ENCODE measurements at regions not wholly inside any gene's neighbourhood (a gene's known extent, or its start where the extent isn't known, plus 50 kb on each side); places are given as distances from the start of the nearest gene placed in this dataset.

DNA sequence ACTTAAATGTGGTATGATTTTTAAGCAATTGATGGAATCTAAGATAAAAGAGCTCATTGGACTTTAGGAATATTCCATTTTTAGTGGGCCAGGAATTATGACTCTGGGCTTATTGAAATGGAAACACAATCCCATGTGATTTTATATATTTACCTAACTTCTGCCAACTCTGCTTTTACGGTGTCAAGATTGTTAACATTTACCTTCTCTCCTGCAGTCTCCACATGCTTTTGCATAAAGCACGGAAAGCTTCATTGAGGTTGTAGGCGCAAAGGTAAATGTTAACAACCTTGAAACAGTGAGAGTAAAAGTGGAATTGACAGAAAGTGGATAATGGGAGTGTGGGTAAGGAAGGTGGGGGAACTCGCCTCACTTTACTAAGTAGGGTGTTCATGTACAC is 468.1 kb downstream of the PMP22 start:
- DNase-seq: no peak

DNA sequence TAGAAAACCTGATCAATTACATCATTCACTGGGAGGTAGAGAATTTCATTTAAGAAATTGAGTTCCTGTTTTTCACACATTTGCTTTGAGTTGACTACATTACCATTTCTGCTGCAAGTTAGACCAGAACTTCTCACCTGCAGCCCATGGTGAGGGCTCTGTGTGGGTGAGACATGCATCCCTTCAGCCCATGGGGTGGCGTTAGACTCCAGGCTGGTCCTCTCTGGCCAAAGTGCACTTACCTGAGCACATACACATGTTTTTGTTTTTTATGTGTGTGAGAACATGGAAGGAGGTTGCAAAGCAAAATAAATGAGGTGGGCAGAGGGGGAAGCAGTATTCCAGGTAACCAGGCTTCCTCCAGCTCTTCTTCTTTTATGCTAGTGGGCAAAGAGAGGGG is 470.2 kb downstream of the PMP22 start:
- no peak for DNase-seq

DNA sequence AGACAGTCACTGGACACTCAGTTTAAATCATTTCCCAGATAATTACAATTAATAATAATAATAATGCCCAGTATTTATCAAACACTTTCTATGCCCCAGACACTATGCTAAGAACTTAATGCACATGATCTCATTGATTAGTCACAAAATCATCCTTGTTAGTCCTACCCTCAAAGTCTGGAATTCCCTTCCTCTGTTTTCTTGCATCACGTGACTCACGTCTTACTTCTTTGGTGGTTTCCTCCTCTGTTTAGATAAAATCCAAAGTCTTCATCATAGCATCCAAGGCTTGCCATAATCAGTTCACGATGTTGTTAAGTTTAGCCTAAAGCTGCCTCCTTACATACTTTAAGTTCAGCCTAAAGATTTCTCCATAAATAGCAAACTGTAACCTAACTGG is 471.9 kb downstream of the PMP22 start:
- peak; percentile 61 to 82 (median 79) for DNase-seq

DNA sequence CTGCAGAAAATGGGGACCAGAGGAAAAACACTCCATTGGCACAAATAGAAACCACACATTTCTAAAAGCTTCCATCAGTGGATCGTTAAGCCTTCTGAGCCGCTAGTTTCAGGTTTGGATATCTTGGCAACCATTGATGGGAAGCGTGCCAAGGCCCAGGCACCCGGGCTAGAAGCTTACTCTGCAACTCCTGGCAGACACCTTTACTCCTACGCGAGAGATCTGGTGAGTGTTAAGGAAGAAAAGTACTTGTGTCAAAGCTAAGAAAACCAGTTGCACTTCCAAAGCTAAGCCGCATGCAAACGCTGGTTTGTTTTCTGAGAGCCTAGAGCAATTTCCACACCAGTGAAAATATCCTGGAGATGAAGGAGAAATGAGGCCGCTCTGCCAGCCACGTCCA is 472.4 kb downstream of the PMP22 start:
- DNase-seq: no peak

DNA sequence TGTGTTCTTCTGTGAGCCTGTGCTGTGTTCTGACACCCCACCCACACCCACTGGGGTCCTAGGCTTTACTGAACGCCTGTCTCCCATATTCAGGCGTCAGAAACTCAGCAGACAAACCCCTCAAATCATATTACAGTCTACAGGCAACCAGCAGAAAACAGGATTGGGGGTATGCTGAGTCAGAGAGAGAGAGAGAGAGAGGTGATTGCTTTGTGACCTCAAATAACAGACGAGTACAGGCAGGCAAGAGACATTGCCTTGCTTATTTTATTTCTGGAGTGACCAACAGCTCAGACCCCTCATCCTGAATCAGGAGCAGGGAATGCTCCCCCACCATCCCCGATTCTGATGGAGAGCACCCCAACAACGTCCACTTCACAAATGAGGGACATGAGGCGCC is 473.9 kb downstream of the PMP22 start:
- DNase-seq: no peak

DNA sequence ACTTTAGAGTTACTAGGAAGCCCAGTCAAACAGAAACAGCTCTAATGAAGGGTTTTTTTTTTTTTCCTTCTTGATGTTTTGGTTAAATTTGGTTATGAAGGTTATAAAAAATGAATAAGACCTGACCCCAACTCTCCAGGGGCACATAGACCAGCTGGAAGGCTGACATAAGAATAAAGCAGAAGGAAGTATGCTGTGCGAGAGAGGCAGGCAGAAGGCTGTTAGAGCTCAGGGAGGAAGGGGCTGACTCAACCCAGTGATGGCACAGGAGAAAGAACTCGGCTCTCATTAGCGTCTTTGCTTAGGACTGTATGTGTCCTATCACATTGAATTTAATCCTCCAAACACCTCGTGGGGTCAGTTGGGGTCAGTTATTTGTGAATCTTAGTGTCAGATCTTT is 474.6 kb downstream of the PMP22 start:
- DNase-seq: peak; percentile 56 to 68 (median 64)

DNA sequence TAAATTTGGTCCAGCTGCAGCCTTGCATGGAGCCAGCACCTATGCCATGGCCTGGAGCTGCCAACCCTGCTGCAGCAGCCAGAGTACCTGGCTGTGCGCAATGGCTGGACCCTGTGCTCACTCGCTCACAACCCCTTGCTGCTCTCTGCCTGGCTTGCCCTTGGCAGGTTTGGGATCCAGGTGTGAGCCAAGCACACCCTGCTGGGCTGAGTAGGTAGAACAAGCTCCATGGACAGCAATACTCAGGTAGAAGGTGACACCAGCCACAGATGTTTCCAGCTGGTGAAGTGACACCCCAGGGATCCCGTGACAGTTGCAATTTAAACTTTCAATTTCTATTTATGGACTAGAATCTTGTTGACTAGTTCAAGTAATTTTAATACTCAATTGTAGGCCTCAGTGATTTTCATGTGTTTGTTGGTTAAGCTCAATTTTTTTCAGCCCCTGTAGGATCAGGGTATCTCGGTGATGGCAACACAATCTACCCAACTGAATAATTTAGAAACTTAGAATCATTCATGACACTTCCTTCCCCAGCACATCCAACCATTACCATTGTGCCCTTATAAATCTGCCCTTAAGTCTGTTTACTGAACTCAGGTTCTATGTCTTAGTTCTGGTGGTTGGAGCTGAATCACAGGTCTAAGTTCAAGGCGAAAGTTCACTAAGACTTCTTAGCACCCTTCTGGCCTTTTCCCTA is 480.0 kb downstream of the PMP22 start:
- no peak for DNase-seq

DNA sequence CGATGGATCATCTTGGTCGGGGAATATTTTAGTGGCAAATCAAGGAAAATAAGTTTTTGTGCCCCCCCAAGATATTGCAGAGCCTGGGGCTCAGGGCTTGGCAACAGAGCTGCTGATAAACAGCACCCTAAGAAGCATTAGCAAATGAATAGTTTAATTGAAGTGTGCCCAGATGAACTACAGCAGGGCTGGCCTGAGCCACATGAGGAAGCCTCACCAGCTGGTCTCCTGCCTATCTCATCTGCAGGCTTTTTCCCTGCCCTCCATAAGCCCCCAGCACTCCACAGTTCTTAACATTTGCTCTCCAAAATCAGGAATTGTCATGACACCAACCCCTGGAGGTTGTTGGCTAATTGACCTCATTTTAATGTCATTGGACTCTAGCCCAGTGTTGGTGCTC is 480.2 kb downstream of the HS3ST3B1 start:
- DNase-seq: no peak

DNA sequence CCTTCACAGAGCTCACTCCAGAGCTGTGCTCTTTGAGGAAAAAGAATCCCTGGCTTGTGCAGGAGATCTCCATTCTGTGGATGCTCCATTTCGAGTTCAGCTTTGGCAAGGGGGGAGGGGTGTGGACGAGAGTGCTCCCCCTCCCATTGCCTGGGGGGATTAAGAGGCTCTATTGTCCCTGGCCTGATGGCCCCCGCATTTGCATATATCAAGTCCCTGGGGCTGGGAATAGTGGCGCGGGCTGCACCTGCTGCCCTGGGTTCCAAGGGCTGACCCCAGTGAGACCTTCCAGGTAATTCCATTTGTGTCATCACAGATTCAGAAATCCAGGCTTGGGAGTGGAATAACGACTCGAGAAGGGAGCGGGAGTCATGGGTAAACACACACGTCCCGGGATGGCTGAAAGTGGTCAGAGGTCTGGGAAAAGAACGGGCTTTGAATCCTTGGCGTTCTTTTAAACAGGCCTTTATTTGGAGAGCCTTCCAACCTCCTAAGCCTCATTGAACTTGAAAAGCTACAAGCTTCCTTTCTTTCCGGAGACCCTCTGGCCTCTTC is 479.3 kb downstream of the HS3ST3B1 start:
- DNase-seq: no peak

DNA sequence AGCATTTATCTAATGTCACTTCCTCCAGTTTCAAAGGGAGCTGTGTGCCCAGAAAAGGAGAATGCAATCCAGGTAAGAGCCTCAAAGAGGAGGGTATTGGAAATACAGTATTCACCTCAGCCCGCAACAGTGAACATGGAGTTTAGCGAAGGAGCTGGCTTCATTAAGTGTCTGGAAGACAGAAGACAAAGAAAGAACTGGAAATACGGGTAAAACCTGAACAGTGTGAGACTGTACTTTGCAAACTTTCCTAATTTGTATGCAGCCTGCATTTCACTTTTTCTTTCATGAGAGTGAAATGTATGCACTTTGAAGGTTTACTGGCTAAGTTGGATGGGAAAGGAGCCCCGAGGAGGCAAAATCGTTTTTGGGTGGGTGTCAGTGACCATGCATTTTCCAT is 478.4 kb downstream of the HS3ST3B1 start:
- DNase-seq: no peak

DNA sequence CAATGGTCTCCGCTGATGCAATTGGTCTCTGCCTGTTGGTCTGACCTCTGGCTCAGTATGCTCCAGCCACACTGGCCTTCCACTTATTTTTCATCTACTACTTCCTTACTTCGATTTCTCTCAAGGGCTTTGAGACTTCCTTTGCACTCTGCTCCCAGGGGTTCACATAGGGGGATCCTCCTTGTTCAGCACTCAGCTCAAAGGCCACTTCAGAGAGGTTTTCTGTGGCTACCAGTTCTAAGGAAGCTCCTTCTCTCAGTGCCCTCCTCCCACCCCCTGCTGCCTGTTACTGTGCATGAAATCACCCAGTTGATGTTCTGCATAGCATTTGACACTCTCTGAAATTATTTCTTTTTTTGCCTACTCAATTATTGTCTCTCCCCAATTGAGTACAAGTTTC is 476.4 kb downstream of the HS3ST3B1 start:
- no peak for DNase-seq

DNA sequence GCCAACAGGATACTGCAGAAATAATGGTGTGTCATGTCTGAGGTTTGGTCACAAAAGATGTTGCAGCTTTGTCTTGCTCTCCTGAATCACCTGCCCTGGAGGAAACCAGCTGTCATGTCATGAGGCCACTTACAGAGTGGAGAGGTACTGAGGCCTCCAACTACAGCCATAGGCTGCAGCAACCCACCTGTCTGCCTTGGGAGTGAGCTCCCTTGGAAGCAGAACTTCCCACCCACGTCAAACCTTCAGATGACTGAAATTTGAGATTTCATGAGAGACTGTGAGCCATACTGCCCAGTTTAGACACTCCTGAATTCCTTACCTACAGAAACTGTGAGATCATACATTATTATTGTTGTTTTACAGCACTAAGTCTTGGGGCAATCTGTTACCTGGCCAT is 475.9 kb downstream of the HS3ST3B1 start:
- DNase-seq: no peak

DNA sequence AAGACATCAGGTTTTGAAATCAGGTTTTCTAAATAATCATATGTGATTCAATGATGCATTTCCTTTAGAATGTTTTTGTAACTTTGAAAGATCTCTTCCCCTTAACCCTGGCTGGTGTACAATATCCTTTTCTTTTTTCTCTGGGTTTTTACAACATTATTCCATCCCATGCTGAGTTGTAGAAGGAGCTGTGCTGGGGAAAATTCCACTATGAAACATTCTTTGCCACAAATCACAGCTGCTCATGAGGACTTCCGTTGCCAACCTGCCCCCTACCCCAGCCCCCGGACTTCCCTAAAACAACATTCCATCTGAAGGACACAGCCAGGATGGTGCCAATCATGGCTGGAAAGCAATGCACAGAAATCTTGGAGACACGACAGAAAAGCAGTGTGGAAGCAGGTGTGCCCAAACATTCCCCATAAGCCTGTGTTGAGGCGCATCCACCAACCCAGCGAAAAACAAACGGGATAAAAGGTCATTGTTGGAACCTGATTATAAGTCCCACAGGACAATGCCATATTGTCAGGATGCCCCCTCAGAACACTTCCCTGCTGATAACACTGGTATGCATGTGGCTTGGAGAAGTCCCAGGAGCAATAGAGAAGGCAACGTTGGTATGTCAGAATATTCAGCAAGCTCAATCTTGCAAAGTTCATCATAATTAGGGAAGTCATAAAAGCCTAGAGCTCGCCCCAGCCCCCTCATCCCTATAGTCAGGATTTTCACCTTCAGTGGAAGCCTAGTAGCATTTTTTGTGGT is 475.0 kb downstream of the HS3ST3B1 start:
- DNase-seq: peak; percentile 33 to 62 (median 53)

DNA sequence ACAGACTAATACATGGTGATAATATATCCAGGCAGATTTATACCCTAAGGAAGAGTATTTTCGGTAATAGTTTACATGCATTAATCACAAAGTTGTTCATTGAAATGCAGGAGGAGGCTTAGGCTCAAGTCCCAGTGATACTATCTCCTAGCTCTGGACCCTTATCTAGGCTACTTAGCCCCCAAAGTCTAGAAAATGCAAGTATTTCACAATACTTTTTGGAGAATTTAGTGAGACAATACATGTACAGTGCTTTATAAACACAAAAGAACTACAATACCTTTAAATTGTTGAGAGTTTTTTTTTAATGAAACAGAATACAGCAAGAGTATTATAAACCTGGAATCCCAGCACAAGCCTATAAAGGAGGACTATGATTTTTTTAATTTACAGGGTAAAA is 473.9 kb downstream of the HS3ST3B1 start:
- DNase-seq: no peak

DNA sequence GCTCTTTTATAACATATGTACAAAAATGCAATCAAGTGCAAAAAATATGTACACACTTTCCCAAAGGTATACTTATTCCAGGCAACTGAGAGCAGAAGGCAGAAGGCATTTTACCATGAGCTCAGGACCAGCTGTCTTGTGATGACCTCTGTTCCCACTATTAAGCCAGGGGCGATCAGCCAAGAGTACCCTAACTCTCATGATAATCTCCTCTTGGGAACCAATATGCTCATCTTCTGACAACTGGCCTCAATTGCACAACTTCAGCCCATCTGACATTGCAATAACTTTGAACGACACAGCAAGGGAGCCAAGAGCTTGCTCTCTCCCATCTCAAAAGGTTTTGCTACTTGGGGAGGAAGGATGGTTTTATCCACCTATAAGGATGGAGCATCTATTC is 471.9 kb downstream of the HS3ST3B1 start:
- no peak for DNase-seq

DNA sequence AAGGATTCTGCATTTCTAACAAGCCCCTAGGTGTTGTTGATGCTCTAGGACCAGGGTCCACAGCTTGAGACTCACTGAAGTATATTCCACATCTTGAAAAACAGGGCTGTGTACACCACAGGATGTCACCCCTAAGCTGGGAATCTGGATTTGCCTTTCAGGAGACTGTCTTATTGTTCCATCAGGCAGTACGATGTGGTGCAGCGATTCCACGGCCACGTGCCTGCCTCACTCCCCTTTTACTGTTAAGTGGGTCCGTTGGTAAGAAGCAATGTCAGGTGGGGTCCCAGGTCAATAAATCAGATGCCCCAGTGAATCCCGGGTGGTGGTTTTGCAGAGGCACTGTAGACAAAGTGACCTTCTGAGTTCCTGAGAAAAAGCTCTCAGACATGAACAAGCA is 470.7 kb downstream of the HS3ST3B1 start:
- no peak for DNase-seq

DNA sequence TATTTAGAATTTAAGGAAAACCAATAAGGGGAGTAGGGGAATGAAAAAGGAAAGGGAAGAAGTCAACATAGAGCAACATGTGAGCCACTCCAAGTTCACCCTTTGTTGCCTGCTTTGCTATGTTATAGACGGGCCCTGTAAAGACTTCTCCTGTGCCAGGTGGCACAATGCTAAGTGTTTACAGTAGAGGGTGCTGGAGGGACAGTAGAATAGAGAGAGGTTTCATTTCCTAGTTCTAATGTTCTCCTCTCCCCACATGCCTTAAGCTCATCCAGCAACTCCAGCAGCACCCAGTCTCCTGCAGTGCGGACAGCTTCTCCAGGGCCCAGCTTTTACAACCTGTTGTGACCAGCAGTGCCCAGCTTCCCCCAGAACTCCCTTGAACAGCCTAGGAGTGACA is 468.0 kb downstream of the HS3ST3B1 start:
- DNase-seq: peak in 1 of 3 donors; percentile 41

DNA sequence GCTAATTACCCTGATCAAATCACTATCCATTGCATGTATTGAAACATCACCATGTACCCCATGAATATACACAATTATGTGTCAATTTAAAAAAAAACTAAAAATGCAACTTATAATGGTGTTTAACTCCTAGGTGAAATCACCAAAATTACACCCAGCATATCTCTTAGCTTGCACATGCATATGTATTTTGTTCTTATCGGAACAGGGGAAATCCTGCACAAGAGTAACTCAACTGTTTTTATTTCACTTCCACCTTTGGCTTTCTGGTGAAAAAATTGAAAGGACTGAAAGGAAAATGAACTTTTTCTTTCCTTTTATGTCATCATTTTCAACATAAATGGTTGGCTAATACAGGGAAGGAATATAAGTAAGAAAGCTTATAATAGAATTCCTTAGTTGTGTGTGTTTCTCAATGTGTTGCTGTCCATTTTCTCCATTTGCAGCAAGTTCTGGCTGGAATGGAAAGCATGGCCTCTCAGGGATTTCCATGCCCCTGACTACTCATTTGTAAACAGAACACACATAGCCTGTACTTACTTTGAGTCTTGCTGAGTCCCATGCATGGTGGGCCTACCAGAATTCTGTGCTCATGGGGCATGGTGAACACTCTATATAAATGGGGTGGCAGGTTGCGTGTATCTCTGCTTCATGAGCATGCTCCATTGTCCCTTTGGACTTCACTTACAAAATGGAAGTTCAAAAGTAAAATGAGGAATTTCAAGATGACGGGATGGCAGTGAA is 462.0 kb downstream of the HS3ST3B1 start:
- peak; percentile 39 to 78 (median 59) for DNase-seq

DNA sequence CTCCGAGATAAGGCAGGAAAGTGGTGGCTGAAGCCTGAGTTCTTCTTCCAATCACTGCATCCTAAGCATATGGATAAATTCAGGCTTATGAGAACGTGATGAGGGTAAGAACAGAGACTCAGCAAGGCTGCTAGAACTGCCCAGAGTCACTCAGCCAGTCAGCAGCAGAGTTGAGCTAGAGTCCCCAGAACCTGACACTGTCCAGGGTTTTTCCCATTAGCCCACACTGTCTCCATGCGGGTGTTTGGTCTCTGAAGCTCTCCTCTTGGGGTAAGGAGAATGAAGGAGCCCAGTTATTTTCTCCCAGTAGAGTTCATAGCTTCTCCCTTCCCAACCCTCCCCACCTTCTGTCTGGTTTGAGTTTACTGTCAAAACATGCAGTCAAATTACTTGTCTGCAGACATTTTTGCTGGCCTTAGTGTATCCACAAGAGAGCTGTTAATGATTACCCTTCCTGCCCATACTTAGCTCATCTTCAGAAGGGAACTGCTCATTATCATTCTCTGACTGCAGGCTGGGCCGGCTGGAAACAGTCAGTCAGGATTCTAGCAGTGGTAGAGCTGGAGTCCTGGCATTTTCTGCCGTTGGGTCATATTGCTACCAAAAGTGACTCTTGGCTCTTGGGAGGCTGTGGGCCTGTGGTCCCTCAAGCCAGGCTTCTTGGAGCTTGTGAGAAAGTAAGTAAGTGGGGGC is 460.0 kb downstream of the HS3ST3B1 start:
- no peak for DNase-seq

DNA sequence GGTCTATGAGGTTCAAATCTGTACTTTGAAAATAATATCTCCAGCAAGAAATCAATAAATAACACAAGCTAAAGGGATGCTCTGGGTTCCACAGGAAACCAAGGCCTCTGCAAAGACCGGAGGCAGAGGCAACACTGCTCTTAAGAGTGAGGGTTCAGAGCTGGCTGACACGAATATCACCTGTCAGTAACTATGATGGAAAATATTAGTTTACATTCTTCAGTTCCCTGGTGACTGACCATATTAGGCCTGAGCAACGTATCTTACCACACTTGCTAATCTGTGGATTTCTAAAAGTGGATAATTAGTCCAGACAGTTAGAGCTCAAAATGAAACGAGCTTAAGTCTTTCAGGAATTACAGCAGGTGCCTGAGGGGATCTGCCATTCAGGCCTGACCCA is 459.3 kb downstream of the HS3ST3B1 start:
- no peak for DNase-seq

DNA sequence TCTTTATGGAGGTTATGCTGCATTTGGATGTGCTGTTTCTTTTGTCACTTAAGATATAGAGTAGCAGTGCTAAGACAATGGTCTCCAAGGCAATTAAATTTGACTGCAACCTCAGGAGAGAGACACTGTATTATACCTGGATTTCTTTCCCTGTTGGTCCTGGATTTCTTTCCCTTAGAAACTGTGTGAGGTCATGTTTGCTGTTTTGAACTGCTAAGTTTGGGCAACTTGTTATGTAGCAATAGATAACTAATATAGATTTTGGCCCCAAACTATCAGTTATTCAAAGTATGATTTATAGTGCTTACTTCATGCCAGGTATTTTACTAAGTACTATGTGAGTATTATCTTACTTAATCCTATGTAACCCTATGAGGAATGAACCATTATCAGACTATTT is 458.4 kb downstream of the HS3ST3B1 start:
- DNase-seq: no peak

DNA sequence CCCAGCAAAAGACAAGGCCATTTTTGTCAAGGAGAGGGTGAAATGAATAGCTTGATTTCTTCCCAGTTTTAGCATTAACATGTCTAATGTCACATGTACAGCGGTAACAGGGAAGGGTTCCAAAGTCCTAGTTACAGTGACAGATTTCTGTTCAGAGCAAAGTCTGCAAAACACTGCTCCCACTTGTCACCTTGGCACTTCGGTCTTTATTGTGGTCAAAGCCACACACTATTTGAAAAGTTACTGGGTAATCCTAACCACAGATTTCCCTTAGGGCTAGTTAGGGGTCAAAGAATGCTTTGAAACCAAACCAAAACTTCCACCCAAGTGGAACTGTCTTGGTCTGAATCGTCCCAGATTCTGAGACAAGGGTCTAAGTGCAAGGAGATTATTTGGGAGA is 455.6 kb downstream of the HS3ST3B1 start:
- DNase-seq: no peak

DNA sequence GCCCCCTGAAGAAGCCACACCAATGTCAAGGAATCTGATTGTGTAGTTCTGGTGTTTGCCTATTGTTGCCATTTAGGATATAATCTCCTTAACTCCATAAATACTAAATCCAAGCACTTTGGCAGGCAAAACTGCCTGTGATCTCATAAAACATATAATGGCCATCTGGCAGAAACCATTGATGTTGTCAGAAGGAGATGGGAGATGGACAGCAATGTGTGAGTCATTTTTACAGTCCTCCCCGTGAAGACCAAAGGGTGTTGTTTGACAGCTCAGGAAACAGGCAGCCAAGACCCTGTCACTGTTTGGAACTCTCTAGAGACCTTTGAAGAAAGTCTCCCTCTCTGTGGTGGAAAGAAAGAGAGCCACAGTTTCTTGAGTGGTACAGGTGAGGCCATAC is 454.1 kb downstream of the HS3ST3B1 start:
- no peak for DNase-seq

All from suppressor macrophage treated with lipopolysaccharide for 1 hour (primary cell).